ENCODE measurements at regions not wholly inside any gene's neighbourhood (a gene's known extent, or its start where the extent isn't known, plus 50 kb on each side); places are given as distances from the start of the nearest gene placed in this dataset.

DNA sequence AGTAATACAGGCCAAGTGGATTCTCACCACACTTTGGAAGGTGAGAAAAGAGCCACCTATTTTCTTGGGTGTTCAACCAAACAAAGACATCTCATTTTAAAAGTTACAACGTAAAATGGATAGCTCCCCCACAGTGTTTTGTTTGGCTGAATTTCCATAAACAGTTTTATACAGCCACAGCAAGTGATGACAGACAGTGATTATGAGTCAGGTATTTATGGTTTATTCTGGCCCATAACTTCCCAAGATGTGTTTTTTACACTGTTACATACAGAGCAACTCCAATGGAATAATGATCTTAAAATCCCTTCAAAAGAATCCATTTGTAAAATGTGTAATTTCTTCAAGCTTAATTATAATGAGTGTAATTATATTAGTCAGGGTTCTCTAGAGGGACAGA is 421.3 kb downstream of the TLE1 start:
- intact Hi-C loops (cut with DNase I, micrococcal nuclease), result no loop called here
- POLR2A ChIA-PET, result no interaction called here
- Histone ChIP-seq H3K27ac (ENCODE audit: low read depth in 1 of 2, low read length in 2 of 2) (no peak overlapping the region), H3K4me1 (ENCODE audit: insufficient read depth, low read length) (no peaks in the 10 kb centered on the region), H3K4me3 (ENCODE audit: low read length) (no peak overlapping the region), H3K36me3 (ENCODE audit: insufficient read depth, low read length) (no peaks in the 10 kb centered on the region), H3K27me3 (ENCODE audit: control insufficient read depth in 1 of 2, insufficient read depth in 2 of 2, low read length in 2 of 2) (no peaks in the 10 kb centered on the region), H3K9me3 (ENCODE audit: control insufficient read depth in 1 of 2, insufficient read depth in 1 of 2, low read length in 2 of 2) (no peaks in the 10 kb centered on the region)
- Mint-ChIP-seq H3K4me1 (ENCODE audit: low read depth) (no peaks in the 10 kb centered on the region), H3K9me3 (peaks cover 4% of the 10 kb centered on the region), H3K27me3 (no peaks in the 10 kb centered on the region), H3K4me3 (no peak overlapping the region), H3K36me3 (ENCODE audit: low read depth) (no peaks in the 10 kb centered on the region), H3K27ac (no peak overlapping the region)
- no peak for ATAC-seq (ENCODE audit: poor library complexity)
- DNase-seq, result no peak
- CTCF ChIA-PET, result no interaction called here
- TF ChIP-seq, protein P1, sequence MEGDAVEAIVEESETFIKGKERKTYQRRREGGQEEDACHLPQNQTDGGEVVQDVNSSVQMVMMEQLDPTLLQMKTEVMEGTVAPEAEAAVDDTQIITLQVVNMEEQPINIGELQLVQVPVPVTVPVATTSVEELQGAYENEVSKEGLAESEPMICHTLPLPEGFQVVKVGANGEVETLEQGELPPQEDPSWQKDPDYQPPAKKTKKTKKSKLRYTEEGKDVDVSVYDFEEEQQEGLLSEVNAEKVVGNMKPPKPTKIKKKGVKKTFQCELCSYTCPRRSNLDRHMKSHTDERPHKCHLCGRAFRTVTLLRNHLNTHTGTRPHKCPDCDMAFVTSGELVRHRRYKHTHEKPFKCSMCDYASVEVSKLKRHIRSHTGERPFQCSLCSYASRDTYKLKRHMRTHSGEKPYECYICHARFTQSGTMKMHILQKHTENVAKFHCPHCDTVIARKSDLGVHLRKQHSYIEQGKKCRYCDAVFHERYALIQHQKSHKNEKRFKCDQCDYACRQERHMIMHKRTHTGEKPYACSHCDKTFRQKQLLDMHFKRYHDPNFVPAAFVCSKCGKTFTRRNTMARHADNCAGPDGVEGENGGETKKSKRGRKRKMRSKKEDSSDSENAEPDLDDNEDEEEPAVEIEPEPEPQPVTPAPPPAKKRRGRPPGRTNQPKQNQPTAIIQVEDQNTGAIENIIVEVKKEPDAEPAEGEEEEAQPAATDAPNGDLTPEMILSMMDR (IDR thresholded peaks at IDR 0.05), result no peak

- H3K27ac Mint-ChIP-seq, result no peak overlapping the region
- POLR2A ChIA-PET, result interaction anchor here (0.6 kb wide), 1 partner anchor 379 kb away, joined by 3 read pairs; no protein-coding TSS in a partner anchor
- ATAC-seq (ENCODE audit: poor library complexity), result no peak
Measured at GRCh38 chr9:81266674-81267073, 422.7 kb downstream of the TLE1 start.

DNA sequence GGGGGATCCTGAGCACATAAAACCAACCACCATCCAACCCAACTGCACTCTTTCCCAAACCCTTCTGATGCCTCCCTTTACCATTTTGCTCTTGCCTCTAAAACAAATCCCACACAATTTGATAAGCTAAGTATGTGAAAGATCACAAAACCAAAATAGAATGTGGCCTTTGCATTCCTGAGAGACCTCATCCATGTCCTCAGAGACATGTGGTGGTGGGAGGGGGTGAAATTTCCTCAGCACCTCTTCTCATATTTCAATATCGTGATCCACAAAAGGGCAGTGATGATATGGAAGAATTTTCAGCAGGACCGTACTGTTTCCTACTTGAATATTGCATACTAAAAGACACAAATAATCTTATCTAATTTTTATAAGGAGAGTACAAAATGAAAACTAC is 423.3 kb downstream of the TLE1 start:
- H3K4me3 ChIP-seq (ENCODE audit: low read length), result no peak overlapping the region
- H3K36me3 ChIP-seq (ENCODE audit: insufficient read depth, low read length), result no peaks in the 10 kb centered on the region
- TF ChIP-seq, protein P1 (IDR thresholded peaks at IDR 0.05), result no peak
- H3K4me1 Mint-ChIP-seq (ENCODE audit: low read depth), result no peaks in the 10 kb centered on the region
- H3K9me3 ChIP-seq (ENCODE audit: control insufficient read depth in 1 of 2, insufficient read depth in 1 of 2, low read length in 2 of 2), result peaks cover 0 to 5% of the 10 kb centered on the region in 2 experiments
- H3K4me1 ChIP-seq (ENCODE audit: insufficient read depth, low read length), result no peaks in the 10 kb centered on the region
- ATAC-seq (ENCODE audit: poor library complexity) (no peak), DNase-seq (no peak)
- H3K36me3 Mint-ChIP-seq (ENCODE audit: low read depth), result no peaks in the 10 kb centered on the region
- H3K27ac ChIP-seq (ENCODE audit: low read depth in 1 of 2, low read length in 2 of 2), result no peak overlapping the region
- no peak overlapping the region for H3K4me3 Mint-ChIP-seq
- no peaks in the 10 kb centered on the region for H3K27me3 Mint-ChIP-seq
- CTCF ChIA-PET, result no interaction called here
- POLR2A ChIA-PET, result interaction anchor here (0.6 kb wide), 1 partner anchor 378 kb away, joined by 3 read pairs; no protein-coding TSS in a partner anchor
- intact Hi-C loops (cut with DNase I, micrococcal nuclease), result no loop called here
- peaks cover 4% of the 10 kb centered on the region for H3K9me3 Mint-ChIP-seq
- H3K27me3 ChIP-seq (ENCODE audit: control insufficient read depth in 1 of 2, insufficient read depth in 2 of 2, low read length in 2 of 2), result no peaks in the 10 kb centered on the region
- H3K27ac Mint-ChIP-seq, result no peak overlapping the region

More at GRCh38 chr9:81266674-81267073, 422.7 kb downstream of the TLE1 start:
- Histone ChIP-seq H3K9me3 (ENCODE audit: control insufficient read depth in 1 of 2, insufficient read depth in 1 of 2, low read length in 2 of 2) (peaks cover 0 to 4% of the 10 kb centered on the region in 2 experiments), H3K4me1 (ENCODE audit: insufficient read depth, low read length) (no peaks in the 10 kb centered on the region), H3K27me3 (ENCODE audit: control insufficient read depth in 1 of 2, insufficient read depth in 2 of 2, low read length in 2 of 2) (no peaks in the 10 kb centered on the region), H3K4me3 (ENCODE audit: low read length) (no peak overlapping the region), H3K27ac (ENCODE audit: low read depth in 1 of 2, low read length in 2 of 2) (no peak overlapping the region), H3K36me3 (ENCODE audit: insufficient read depth, low read length) (no peaks in the 10 kb centered on the region)
- Mint-ChIP-seq H3K9me3 (peaks cover 4% of the 10 kb centered on the region), H3K27me3 (no peaks in the 10 kb centered on the region), H3K4me3 (no peak overlapping the region), H3K4me1 (ENCODE audit: low read depth) (no peaks in the 10 kb centered on the region), H3K36me3 (ENCODE audit: low read depth) (no peaks in the 10 kb centered on the region)
- CTCF ChIA-PET, result no interaction called here
- intact Hi-C loops (cut with DNase I, micrococcal nuclease), result no loop called here
- TF ChIP-seq, protein P1 (IDR thresholded peaks at IDR 0.05), result no peak
- DNase-seq, result no peak

Measured in CD4-positive, alpha-beta T cell (primary cell).